Kidney (tissue), 13 donors: ENCODE measurements at regions not wholly inside any gene's neighbourhood (a gene's known extent, or its start where the extent isn't known, plus 50 kb on each side); places are given as distances from the start of the nearest gene placed in this dataset.

Source experiments
- DNase-seq, 5 donors: peaks; one replicate each; pipeline ENCODE4 v3.0.0-alpha.2; 2013 to 2020
- FAIRE-seq: peaks from 2 replicates; lab custom pipeline; 2012; peaks lifted over from hg19 to GRCh38; lab: Jason Lieb, UNC
- H3K27ac ChIP-seq, 2 donors: one replicate each; pipeline ENCODE4 v1.7.0; 2013; ENCODE audit warnings: low read depth in 2 of 2, low read length in 2 of 2, inconsistent platforms in 1 of 2
- H3K27me3 ChIP-seq: one replicate; pipeline ENCODE4 v1.7.1; 2013; ENCODE audit warnings: low read length, inconsistent platforms; ENCODE audit not compliant: control insufficient read depth, insufficient read depth
- H3K36me3 ChIP-seq, 3 donors: one replicate each; pipeline versions ENCODE4 v1.7.0 to v1.7.1; 2013; ENCODE audit warnings: low read length in 3 of 3, control low read depth in 1 of 3, inconsistent platforms in 1 of 3; ENCODE audit not compliant: insufficient read depth in 3 of 3, control insufficient read depth in 2 of 3
- H3K4me1 ChIP-seq, 3 donors: one replicate each; pipeline versions ENCODE4 v1.7.0 to v1.7.1; 2013; ENCODE audit warnings: low read length in 3 of 3, inconsistent platforms in 1 of 3, low read depth in 1 of 3; ENCODE audit not compliant: control insufficient read depth in 2 of 3, insufficient read depth in 2 of 3
- H3K4me3 ChIP-seq, 3 donors: one replicate each; pipeline versions ENCODE4 v1.7.0 to v1.8.1; 2013; ENCODE audit warnings: low read length in 3 of 3, control low read depth in 1 of 3, inconsistent platforms in 1 of 3
- H3K9ac ChIP-seq, 3 donors: one replicate each; pipeline versions ENCODE4 v1.7.0 to v1.7.1; 2013; ENCODE audit warnings: low read length in 3 of 3, control low read depth in 1 of 3, inconsistent platforms in 1 of 3
- H3K9me3 ChIP-seq, 3 donors: one replicate each; pipeline versions ENCODE4 v1.7.0 to v1.7.1; 2013; ENCODE audit warnings: low read length in 3 of 3, control low read depth in 1 of 3, inconsistent platforms in 1 of 3; ENCODE audit not compliant: control insufficient read depth in 2 of 3, insufficient read depth in 1 of 3
- CTCF ChIP-seq: IDR thresholded peaks from 3 replicates; pipeline ENCODE4 v1.5.1; 2012; ENCODE audit warnings: mild to moderate bottlenecking, moderate library complexity, borderline replicate concordance; ENCODE audit not compliant: insufficient read depth; ENCODE audit errors: extremely low read depth
- intact Hi-C: fragments of 100-400 bp; cut with DNase I; formaldehyde crosslinking; loops from one replicate; pipeline ENCODE4 v1.11.1; 2022
- donor health status: control.
- donor health status: control.
- donor health status: control.
- donor health status: control.
- donor health status: control.
- donor health status: DM: yes; HTN: yes; CAD: no.
- donor health status: Normal renal cell carcinoma (clear cell type).

- intact Hi-C loops = no loop called here
Measured at GRCh38 chrX:14409341-14409740, 120.0 kb upstream of the GLRA2 start.

GRCh38 chrX:14406225-14406624 lies 123.1 kb upstream of the GLRA2 start:
- FAIRE-seq = no peak
- intact Hi-C loops = no loop called here
- H3K9me3 ChIP-seq = no peaks in the 10 kb centered on the region

More at GRCh38 chrX:14409341-14409740, 120.0 kb upstream of the GLRA2 start:
- Histone ChIP-seq H3K9ac (no peak overlapping the region), H3K27me3 (no peaks in the 10 kb centered on the region), H3K4me3 (no peak overlapping the region), H3K9me3 (no peaks in the 10 kb centered on the region), H3K27ac (no peak overlapping the region), H3K36me3 (no peaks in the 10 kb centered on the region), H3K4me1 (no peaks in the 10 kb centered on the region)
- FAIRE-seq (peak; percentile 96), DNase-seq (peak in 1 of 5 donors; percentile 23)
- TF ChIP-seq CTCF = no peak

GRCh38 chrX:14398725-14399124 lies 130.6 kb upstream of the GLRA2 start:
- intact Hi-C loops = no loop called here
- H3K27ac ChIP-seq = no peak overlapping the region
- no peaks in the 10 kb centered on the region for H3K36me3 ChIP-seq
- FAIRE-seq (no peak), DNase-seq (no peak)
- no peak overlapping the region for H3K4me3 ChIP-seq
- TF ChIP-seq CTCF = no peak
- H3K4me1 ChIP-seq = no peaks in the 10 kb centered on the region
- H3K9ac ChIP-seq = no peak overlapping the region
- no peaks in the 10 kb centered on the region for H3K9me3 ChIP-seq
- no peaks in the 10 kb centered on the region for H3K27me3 ChIP-seq

More at GRCh38 chrX:14406225-14406624, 123.1 kb upstream of the GLRA2 start:
- no peaks in the 10 kb centered on the region for H3K4me1 ChIP-seq
- DNase-seq = no peak
- no peak for TF ChIP-seq CTCF
- H3K27me3 ChIP-seq = no peaks in the 10 kb centered on the region
- H3K27ac ChIP-seq = no peak overlapping the region
- H3K9ac ChIP-seq = no peak overlapping the region
- H3K4me3 ChIP-seq = no peak overlapping the region
- no peaks in the 10 kb centered on the region for H3K36me3 ChIP-seq

- DNase-seq (no peak), FAIRE-seq (no peak)
- Histone ChIP-seq H3K9me3 (no peaks in the 10 kb centered on the region), H3K4me3 (no peak overlapping the region), H3K4me1 (no peaks in the 10 kb centered on the region), H3K27ac (no peak overlapping the region), H3K36me3 (no peaks in the 10 kb centered on the region), H3K9ac (no peak overlapping the region), H3K27me3 (no peaks in the 10 kb centered on the region)
- no peak for TF ChIP-seq CTCF
- intact Hi-C loops = no loop called here
Measured at GRCh38 chrX:14389682-14390081, 139.7 kb upstream of the GLRA2 start.
